Activated CD8-positive, alpha-beta memory T cell treated with anti-CD3 and anti-CD28 coated beads, Interleukin-2, amount 10 ng/mL, durations not matched to agents 7 days and 5 days (primary cell): ENCODE measurements at regions not wholly inside any gene's neighbourhood (a gene's known extent, or its start where the extent isn't known, plus 50 kb on each side); places are given as distances from the start of the nearest gene placed in this dataset.

Experiments used
- ATAC-seq: fragments of 150-1000 bp; cut with Tn5 transposase; one replicate; pipeline ENCODE4 v1.10.0; 2021; ENCODE audit warnings: moderate library complexity
- CTCF ChIA-PET: fragments of 350-600 bp; sonication (Branson Sonifier 250); formaldehyde crosslinking; loops from one replicate; lab custom pipeline; 2021; ENCODE audit warnings: antibody characterized with exemption; lab: Charles Lee
- DNase-seq: peaks from one replicate; pipeline ENCODE4 v3.0.0-alpha.2; 2020
- H3K27ac Mint-ChIP-seq: one replicate; pipeline ENCODE4 v1.8.0; 2021; ENCODE audit warnings: mild to moderate bottlenecking, mixed read lengths
- H3K27me3 Mint-ChIP-seq: one replicate; pipeline ENCODE4 v1.8.0; 2021; ENCODE audit warnings: mixed read lengths
- H3K36me3 Mint-ChIP-seq: one replicate; pipeline ENCODE4 v1.8.0; 2021; ENCODE audit warnings: mild to moderate bottlenecking, mixed read lengths
- H3K4me1 Mint-ChIP-seq: one replicate; pipeline ENCODE4 v1.8.0; 2021; ENCODE audit warnings: mixed read lengths
- H3K4me3 Mint-ChIP-seq: one replicate; pipeline ENCODE4 v1.8.0; 2021; ENCODE audit warnings: mild to moderate bottlenecking, moderate library complexity, mixed read lengths
- H3K9me3 Mint-ChIP-seq: one replicate; pipeline ENCODE4 v1.8.0; 2022; ENCODE audit warnings: low read depth, mixed read lengths

DNA sequence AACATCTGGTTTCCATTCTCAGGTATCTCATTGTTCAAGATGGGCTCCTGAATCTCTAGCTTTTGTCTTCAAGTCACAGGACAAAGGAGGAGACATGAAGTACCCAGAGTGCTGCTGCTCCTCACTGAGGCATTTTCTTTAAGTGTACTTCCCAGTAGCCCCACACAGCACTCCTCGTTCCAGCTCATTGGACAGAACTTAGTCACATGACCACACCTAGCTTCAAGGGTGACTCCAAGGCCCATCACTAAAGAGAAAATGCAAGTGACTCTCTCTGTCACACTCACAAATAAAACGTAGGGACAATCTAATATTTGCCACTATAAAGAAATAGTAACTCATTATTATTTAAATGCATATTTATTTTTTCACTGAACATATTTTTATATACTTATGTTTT lies 58.3 kb upstream of the NEUROD6 start:
- H3K4me3 Mint-ChIP-seq: no peak overlapping the region
- H3K27ac Mint-ChIP-seq: no peak overlapping the region
- no peaks in the 10 kb centered on the region for H3K4me1 Mint-ChIP-seq
- no peaks in the 10 kb centered on the region for H3K27me3 Mint-ChIP-seq
- no peaks in the 10 kb centered on the region for H3K36me3 Mint-ChIP-seq
- no peaks in the 10 kb centered on the region for H3K9me3 Mint-ChIP-seq
- ATAC-seq: no peak
- CTCF ChIA-PET: no interaction called here
- no peak for DNase-seq

DNA sequence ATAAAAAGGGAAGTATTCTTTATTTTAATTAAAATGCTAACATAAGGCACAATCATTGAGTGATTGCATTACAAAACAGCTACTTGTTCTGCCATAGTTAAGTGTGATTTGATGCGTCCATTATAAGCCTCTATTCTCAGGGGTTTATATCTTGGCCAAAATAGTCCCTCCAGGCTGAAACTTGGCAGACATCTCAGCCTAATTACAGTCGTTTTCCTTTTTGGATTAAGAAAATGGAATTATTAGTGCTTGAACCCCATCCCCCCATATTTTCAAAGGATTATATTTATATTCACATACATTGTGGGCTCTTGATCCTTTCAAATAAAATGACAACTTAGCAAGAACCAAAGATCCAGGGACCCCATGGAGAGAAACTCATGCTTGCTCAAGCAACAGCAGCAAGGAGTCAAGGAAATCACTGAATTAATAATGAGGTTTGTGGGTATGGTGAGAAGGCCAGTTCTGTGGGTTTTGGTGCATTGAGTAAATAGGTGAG lies 66.7 kb upstream of the NEUROD6 start:
- Mint-ChIP-seq H3K36me3 (no peaks in the 10 kb centered on the region), H3K27me3 (no peaks in the 10 kb centered on the region), H3K9me3 (no peaks in the 10 kb centered on the region), H3K27ac (no peak overlapping the region), H3K4me3 (no peak overlapping the region), H3K4me1 (no peaks in the 10 kb centered on the region)
- ATAC-seq: no peak
- no peak for DNase-seq
- CTCF ChIA-PET: no interaction called here

DNA sequence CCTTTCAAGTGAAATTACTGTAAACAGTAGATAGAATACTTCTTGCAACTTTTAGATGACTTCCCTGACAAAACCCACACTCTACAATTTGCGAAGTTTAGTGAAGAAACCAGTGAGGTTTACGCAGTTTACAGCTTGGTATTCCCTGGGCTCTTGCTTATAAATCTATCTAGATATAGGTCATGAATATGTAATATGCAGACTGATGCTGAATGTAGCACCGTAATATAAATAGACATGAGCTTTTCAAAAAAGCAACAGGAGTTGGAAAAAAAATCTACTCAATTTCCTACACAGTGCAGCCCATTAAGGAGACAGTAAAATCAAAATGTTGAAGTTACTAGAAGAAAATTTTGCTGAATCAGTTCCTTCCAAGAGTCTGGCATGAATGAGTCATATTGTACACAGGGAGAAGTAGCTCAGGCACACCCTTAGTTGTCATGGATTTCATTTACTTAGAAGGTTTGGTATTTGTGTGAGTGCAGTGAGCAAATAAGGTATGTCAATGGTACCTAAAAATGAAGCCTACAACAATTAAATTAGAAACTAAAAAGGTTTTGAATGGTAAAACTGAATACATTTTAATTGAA lies 67.7 kb upstream of the NEUROD6 start:
- no peaks in the 10 kb centered on the region for H3K27me3 Mint-ChIP-seq
- H3K27ac Mint-ChIP-seq: no peak overlapping the region
- DNase-seq: no peak
- H3K4me1 Mint-ChIP-seq: no peaks in the 10 kb centered on the region
- ATAC-seq: no peak
- H3K36me3 Mint-ChIP-seq: no peaks in the 10 kb centered on the region
- CTCF ChIA-PET: no interaction called here
- no peaks in the 10 kb centered on the region for H3K9me3 Mint-ChIP-seq
- H3K4me3 Mint-ChIP-seq: no peak overlapping the region

DNA sequence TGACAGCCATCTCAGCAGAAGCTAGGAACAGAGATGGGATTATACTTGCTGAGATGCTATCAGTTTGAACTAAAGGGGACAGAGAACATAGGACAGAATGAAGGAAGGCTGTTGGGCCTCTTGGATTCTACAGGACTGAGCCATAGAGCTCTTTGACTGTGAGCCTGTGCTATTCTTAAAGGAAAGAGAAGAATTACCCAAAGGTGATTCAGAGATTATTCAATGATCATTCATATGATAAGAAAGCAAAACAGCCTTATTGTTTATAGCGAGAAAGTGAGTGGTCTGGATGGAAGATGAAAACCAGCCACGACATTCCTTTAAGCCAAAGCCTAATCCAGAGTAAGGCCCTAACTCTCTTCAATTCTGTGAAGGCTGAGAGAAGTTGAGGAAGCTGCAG lies 69.7 kb upstream of the NEUROD6 start:
- Mint-ChIP-seq H3K4me1 (no peaks in the 10 kb centered on the region), H3K36me3 (no peaks in the 10 kb centered on the region), H3K9me3 (no peaks in the 10 kb centered on the region), H3K27ac (no peak overlapping the region), H3K4me3 (no peak overlapping the region), H3K27me3 (no peaks in the 10 kb centered on the region)
- CTCF ChIA-PET: interaction anchor here (1.6 kb wide), 1 partner anchor 9 kb away, joined by 4 read pairs; no protein-coding TSS in a partner anchor
- ATAC-seq (no peak), DNase-seq (no peak)

DNA sequence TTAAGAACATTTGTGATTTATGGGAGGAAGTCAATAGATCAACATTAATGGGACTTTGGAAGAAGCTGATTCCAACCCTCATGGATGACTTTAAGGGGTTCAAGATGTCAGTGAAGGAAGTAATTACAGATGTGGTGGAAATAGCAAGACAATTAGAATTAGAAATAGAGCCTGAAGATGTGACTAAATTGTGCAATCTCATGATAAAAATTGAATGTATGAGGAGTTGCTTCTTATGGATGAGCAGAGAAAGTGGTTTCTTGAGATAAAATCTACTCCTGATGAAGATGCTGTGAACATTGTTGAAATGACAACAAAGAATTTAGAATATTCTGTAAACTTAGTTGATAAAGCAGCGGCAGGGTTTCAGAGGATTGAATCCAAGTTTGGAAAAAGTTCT lies 70.9 kb upstream of the NEUROD6 start:
- no peaks in the 10 kb centered on the region for H3K36me3 Mint-ChIP-seq
- H3K4me1 Mint-ChIP-seq: no peaks in the 10 kb centered on the region
- H3K27me3 Mint-ChIP-seq: no peaks in the 10 kb centered on the region
- no peak overlapping the region for H3K4me3 Mint-ChIP-seq
- DNase-seq (no peak), ATAC-seq (no peak)
- H3K27ac Mint-ChIP-seq: no peak overlapping the region
- no peaks in the 10 kb centered on the region for H3K9me3 Mint-ChIP-seq
- CTCF ChIA-PET: no interaction called here

DNA sequence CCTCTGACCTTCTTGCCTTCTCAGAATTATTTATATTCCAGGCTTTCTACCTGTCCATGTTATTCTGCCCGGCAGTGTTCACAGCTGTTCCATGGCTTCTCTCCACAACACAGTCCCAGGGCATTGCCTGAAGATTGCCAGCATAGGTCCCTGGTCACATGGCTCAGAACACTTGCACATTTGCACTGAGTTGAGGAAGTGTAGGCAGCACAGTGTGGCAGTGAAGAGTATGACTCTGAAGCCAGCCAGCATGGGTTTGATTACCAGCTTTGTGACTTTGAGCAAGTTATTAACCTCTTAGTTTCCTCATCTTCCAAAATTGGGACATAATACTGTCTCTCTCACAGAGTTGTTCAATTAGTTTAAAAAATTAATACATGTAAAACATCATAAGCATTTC lies 73.2 kb upstream of the NEUROD6 start:
- H3K4me3 Mint-ChIP-seq: no peak overlapping the region
- H3K27ac Mint-ChIP-seq: no peak overlapping the region
- no peaks in the 10 kb centered on the region for H3K9me3 Mint-ChIP-seq
- ATAC-seq (no peak), DNase-seq (no peak)
- H3K4me1 Mint-ChIP-seq: no peaks in the 10 kb centered on the region
- H3K36me3 Mint-ChIP-seq: no peaks in the 10 kb centered on the region
- CTCF ChIA-PET: no interaction called here
- no peaks in the 10 kb centered on the region for H3K27me3 Mint-ChIP-seq

DNA sequence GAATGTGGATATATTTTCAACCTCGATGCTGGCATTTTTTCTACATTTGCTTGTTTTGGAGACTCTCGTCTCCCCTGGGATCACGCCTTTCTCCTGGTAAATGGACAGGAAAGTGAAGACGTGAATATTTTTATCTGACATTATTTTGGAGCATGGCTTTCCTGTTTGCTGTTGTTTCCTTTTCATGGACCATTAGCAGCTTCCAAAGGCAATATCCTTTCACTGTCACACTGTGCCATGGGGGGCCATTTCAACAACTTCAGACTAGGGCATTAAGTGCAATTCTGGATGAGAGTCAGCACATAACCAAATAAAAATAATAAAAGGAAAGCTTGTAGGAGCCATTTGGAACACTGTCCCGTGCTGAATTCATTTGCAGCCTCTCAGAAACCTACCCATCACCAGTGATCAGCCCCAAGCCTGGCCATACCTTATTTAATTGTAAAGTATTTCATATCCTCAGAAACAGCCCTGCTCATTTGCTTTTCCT lies 75.9 kb upstream of the NEUROD6 start:
- no peak overlapping the region for H3K27ac Mint-ChIP-seq
- H3K36me3 Mint-ChIP-seq: no peaks in the 10 kb centered on the region
- H3K4me3 Mint-ChIP-seq: no peak overlapping the region
- H3K4me1 Mint-ChIP-seq: no peaks in the 10 kb centered on the region
- no peak for DNase-seq
- no peaks in the 10 kb centered on the region for H3K9me3 Mint-ChIP-seq
- CTCF ChIA-PET: no interaction called here
- ATAC-seq: no peak
- no peaks in the 10 kb centered on the region for H3K27me3 Mint-ChIP-seq

DNA sequence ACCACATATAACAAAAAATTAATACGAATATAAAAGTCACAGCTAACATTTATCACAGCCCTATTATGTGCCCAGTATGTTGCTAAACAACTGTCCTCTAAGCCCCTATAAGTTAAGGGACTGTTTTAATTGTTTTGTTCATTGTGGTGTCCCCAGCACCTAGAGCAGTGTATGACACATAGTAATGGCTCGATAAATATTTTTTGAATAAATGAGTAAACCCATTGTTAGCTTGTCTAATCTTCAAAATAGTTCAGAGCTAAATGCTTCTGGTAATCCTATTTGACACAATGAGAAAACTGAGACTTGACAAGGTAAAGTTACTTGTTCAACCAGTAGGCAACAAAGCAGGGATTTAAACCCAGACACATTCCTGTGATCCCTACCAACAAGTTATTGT lies 78.4 kb upstream of the NEUROD6 start:
- Mint-ChIP-seq H3K4me3 (no peak overlapping the region), H3K36me3 (no peaks in the 10 kb centered on the region), H3K27me3 (no peaks in the 10 kb centered on the region), H3K9me3 (no peaks in the 10 kb centered on the region), H3K27ac (no peak overlapping the region), H3K4me1 (no peaks in the 10 kb centered on the region)
- DNase-seq: no peak
- ATAC-seq: no peak
- CTCF ChIA-PET: no interaction called here

DNA sequence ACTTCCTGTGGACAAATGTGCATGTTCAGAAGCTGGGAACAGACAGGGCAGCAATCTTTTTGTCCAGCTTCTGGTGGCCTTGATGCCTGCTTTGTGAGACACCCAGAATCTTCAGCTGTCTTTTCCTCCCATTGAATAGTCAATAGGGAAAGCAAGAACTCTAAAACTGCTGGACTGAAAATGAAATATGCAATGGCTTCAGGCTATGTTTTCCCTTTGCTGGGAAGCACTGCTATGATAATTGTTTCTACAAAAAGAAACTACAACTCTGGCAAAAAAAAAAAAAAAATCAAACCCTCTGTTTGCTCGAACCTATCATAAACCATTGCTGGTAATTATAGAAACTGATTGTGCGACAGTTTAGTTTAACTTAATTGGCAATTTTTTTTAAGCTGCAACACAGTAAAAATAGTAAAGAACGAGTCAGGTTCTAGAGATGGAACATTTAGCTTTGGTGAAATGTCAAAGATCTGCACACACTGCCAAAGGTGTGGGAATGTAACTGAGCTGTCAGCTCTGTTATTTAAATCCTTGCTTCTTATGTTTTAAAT lies 79.1 kb upstream of the NEUROD6 start:
- H3K36me3 Mint-ChIP-seq: no peaks in the 10 kb centered on the region
- CTCF ChIA-PET: no interaction called here

DNA sequence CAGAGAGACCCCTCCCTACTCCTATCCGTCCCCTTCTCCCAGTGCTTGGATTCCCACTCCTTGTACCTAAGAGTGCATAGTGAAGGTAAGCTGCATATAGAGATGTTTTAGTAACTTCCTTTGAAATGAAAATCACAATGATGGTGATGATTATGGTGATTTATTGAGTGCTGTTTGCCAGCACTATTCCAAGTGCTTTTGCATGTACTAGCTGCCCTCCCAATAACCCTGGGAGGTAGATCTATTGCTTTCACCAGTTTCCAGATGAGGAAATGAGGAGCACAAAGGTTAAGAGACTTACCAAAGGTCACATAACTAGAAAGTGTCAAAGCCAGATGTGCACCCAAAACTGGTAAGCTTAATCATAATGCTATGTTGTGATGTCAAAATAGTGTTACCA lies 80.4 kb upstream of the NEUROD6 start:
- H3K27ac Mint-ChIP-seq: no peak overlapping the region
- H3K4me1 Mint-ChIP-seq: no peaks in the 10 kb centered on the region
- DNase-seq: no peak
- H3K27me3 Mint-ChIP-seq: no peaks in the 10 kb centered on the region
- H3K4me3 Mint-ChIP-seq: no peak overlapping the region
- no peaks in the 10 kb centered on the region for H3K36me3 Mint-ChIP-seq
- CTCF ChIA-PET: no interaction called here
- H3K9me3 Mint-ChIP-seq: no peaks in the 10 kb centered on the region
- no peak for ATAC-seq

More for the DNA sequence above, 79.1 kb upstream of the NEUROD6 start:
- H3K4me3 Mint-ChIP-seq: no peak overlapping the region
- no peak for DNase-seq
- H3K27me3 Mint-ChIP-seq: no peaks in the 10 kb centered on the region
- H3K4me1 Mint-ChIP-seq: no peaks in the 10 kb centered on the region
- no peaks in the 10 kb centered on the region for H3K9me3 Mint-ChIP-seq
- no peak overlapping the region for H3K27ac Mint-ChIP-seq
- ATAC-seq: no peak

DNA sequence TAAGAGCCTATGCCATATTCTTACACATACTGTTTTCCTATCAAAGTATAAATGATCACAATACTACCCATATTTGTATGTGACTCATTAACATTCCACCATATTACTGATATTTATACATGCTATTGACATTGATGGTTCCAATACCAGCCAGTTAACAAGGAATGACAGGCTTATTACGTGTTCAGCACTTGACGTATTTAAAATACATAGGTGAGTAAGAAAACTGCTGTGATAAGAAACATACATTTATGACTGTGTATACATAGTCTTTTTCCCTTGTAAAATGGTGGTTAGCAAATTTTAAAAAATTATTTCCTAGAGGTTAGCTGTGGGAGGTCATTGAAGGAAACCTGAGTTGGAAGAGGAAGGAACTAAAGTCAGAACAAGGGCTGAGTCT lies 81.1 kb upstream of the NEUROD6 start:
- Mint-ChIP-seq H3K4me3 (no peak overlapping the region), H3K4me1 (no peaks in the 10 kb centered on the region), H3K9me3 (no peaks in the 10 kb centered on the region), H3K36me3 (no peaks in the 10 kb centered on the region), H3K27me3 (no peaks in the 10 kb centered on the region), H3K27ac (no peak overlapping the region)
- no peak for ATAC-seq
- CTCF ChIA-PET: no interaction called here
- no peak for DNase-seq

DNA sequence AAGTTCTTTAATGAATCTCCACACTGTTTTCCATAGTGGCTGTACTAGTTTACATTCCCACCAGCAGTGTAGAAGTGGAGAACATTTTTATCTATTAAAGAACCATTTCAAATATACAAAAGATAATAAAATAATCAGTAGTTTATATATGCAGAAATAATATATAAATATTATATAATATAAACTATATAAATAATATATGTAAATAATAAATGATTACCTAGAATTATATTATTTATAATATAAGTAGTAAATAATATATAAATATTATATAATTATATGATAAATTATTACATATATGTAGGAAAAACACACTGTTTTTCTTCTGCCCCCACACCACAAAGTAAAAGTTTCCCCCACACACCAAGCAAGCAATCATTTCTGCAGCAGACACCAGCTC lies 83.5 kb upstream of the NEUROD6 start:
- no peaks in the 10 kb centered on the region for H3K27me3 Mint-ChIP-seq
- no peak overlapping the region for H3K27ac Mint-ChIP-seq
- no peaks in the 10 kb centered on the region for H3K4me1 Mint-ChIP-seq
- CTCF ChIA-PET: no interaction called here
- H3K9me3 Mint-ChIP-seq: no peaks in the 10 kb centered on the region
- no peak for DNase-seq
- H3K4me3 Mint-ChIP-seq: no peak overlapping the region
- H3K36me3 Mint-ChIP-seq: no peaks in the 10 kb centered on the region
- no peak for ATAC-seq

DNA sequence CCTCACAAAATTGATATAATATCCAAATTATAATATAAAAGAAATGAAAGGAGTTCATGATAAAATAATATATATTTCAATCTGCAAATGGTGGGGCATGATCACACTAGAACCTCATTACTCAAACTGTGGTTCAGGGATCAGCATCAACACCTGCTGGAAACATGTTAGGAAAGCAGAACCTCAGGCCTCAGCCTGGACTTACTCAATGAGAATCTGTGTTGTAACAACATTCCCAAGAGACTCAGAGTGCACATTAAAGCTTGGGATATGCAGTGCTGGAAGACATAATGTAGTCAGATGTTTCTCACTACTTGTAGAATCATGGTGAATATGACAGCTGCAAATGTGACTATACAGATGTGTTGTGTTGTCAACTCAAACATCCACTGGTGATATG lies 81.7 kb upstream of the ITPRID1 start:
- no peak overlapping the region for H3K27ac Mint-ChIP-seq
- no peaks in the 10 kb centered on the region for H3K36me3 Mint-ChIP-seq
- H3K4me1 Mint-ChIP-seq: no peaks in the 10 kb centered on the region
- ATAC-seq: no peak
- no peak overlapping the region for H3K4me3 Mint-ChIP-seq
- H3K27me3 Mint-ChIP-seq: no peaks in the 10 kb centered on the region
- H3K9me3 Mint-ChIP-seq: no peaks in the 10 kb centered on the region
- no peak for DNase-seq
- CTCF ChIA-PET: no interaction called here

DNA sequence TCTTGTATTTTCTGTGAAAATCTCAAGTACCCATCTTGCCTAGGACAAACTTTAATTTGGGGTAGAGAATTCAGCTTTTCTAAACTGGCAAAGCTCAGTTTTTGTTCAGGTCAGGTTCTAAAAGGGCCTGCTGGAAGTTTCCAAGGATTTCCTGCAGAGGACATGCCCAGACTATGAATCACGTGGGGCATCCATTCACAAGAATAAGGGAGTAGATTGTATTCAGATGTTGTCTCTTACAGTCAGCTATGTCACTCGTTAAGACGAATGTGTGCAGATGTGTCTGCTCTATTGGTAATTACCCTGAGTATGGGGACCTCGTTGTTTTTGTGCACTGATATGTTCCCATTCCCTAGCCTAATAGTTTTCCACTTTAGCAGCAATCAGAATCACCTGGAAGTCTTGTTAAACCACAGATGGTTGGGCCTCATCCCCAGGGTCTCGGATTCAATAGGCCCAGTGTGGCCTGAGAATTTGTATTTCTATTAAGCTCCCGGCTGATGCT lies 81.0 kb upstream of the ITPRID1 start:
- Mint-ChIP-seq H3K36me3 (no peaks in the 10 kb centered on the region), H3K4me3 (no peak overlapping the region), H3K4me1 (no peaks in the 10 kb centered on the region), H3K9me3 (no peaks in the 10 kb centered on the region), H3K27ac (no peak overlapping the region), H3K27me3 (no peaks in the 10 kb centered on the region)
- CTCF ChIA-PET: no interaction called here
- no peak for DNase-seq
- no peak for ATAC-seq
